ENCODE measurements at regions not wholly inside any gene's neighbourhood (a gene's known extent, or its start where the extent isn't known, plus 50 kb on each side); places are given as distances from the start of the nearest gene placed in this dataset.

GRCh38 chr2:43001055-43001378, 208.6 kb upstream of the HAAO start:
- TF ChIP-seq GABPA (IDR thresholded peaks at IDR 0.05; ENCODE audit: low read depth) (no peak), SPI1 (IDR thresholded peaks at IDR 0.05; ENCODE audit: borderline replicate concordance, low read depth) (no peak), POLR2AphosphoS5 (IDR thresholded peaks at IDR 0.05; ENCODE audit: low read depth) (no peak), REST (IDR thresholded peaks at IDR 0.05; ENCODE audit: insufficient replicate concordance, low read depth) (no peak)
- TF ChIP-seq, protein P1, sequence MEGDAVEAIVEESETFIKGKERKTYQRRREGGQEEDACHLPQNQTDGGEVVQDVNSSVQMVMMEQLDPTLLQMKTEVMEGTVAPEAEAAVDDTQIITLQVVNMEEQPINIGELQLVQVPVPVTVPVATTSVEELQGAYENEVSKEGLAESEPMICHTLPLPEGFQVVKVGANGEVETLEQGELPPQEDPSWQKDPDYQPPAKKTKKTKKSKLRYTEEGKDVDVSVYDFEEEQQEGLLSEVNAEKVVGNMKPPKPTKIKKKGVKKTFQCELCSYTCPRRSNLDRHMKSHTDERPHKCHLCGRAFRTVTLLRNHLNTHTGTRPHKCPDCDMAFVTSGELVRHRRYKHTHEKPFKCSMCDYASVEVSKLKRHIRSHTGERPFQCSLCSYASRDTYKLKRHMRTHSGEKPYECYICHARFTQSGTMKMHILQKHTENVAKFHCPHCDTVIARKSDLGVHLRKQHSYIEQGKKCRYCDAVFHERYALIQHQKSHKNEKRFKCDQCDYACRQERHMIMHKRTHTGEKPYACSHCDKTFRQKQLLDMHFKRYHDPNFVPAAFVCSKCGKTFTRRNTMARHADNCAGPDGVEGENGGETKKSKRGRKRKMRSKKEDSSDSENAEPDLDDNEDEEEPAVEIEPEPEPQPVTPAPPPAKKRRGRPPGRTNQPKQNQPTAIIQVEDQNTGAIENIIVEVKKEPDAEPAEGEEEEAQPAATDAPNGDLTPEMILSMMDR (IDR thresholded peaks at IDR 0.05; ENCODE audit: insufficient read depth, low read length) = no peak
- Histone ChIP-seq H3K27ac (replicated peaks) (no peak overlapping the region), H3K4me3 (replicated peaks; ENCODE audit: insufficient read depth, low read length) (no peak overlapping the region), H3K27me3 (ENCODE audit: insufficient read depth, poor library complexity, severe bottlenecking) (no peaks in the 10 kb centered on the region)
- DNase-seq (ENCODE audit: low read depth in 1 of 2, low spot score in 1 of 2) = no peak

DNA sequence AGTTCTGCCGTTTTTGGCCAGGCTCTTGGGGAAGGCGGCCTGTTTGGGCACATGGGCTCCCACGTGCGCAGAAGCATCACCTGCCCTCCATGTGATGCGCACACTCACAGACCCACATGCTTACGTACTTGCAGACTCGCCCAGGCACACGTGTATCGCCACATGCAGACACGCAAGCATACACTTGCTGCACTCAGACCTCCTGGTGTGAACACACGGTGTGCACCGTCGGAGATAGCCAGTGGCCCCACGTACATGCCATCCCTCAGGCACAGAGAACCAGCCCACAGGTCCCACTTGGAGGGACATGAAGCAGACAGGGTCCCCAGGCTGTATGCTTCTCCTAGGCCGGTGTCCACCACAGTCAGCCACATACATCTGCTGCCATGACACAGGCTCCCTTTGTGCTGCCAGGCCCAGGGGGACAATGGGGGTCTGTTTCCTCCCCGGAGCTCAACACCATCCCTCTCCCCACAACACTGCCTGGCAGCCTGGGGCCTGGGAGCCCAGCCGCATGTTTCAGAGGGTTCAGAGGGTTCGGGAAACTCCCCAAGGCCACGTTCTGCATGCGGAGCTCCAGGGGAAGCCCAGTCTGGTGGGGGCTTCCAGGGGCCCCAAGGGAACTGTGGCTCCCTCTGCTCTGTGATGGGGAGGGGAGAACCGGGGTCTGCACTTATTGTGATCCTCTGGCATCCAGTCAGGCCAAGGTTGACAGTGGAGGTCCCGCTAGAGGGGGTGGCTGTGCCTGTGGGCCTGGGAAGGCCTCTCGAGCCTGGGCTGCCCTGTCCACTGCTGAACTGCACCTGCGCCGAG, 208.1 kb upstream of the HAAO start:
- Histone ChIP-seq H3K27ac (replicated peaks) (no peak overlapping the region), H3K4me3 (replicated peaks; ENCODE audit: insufficient read depth, low read length) (no peak overlapping the region)
- no peak for DNase-seq (ENCODE audit: low read depth in 1 of 2, low spot score in 1 of 2)

DNA sequence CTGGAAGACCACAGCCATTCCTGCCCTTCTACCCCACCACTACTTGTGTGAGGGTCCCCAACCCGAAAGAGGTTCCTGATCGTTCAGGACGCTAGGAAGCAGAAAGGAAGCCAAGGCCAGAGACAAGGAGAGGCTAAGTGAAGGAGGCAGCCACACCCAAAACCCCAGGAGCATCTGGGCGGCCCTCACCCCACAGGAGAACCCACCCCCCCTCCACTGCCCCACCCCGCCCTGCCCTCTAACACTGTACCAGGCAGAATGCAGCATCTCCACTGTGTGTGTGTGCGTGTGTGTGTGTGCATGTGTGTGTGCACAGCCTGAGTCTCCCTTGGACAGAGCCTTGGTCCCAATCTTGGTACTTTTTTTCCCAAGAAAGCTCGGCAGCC, 207.5 kb upstream of the HAAO start:
- DNase-seq (ENCODE audit: low read depth in 1 of 2, low spot score in 1 of 2) = no peak
- Histone ChIP-seq H3K4me3 (replicated peaks; ENCODE audit: insufficient read depth, low read length) (no peak overlapping the region), H3K27ac (replicated peaks) (no peak overlapping the region), H3K27me3 (ENCODE audit: insufficient read depth, poor library complexity, severe bottlenecking) (no peaks in the 10 kb centered on the region)
- TF ChIP-seq REST (IDR thresholded peaks at IDR 0.05; ENCODE audit: insufficient replicate concordance, low read depth) = no peak
- no peak for TF ChIP-seq GABPA (IDR thresholded peaks at IDR 0.05; ENCODE audit: low read depth)
- TF ChIP-seq SPI1 (IDR thresholded peaks at IDR 0.05; ENCODE audit: borderline replicate concordance, low read depth) = no peak
- TF ChIP-seq, protein P1 (IDR thresholded peaks at IDR 0.05; ENCODE audit: insufficient read depth, low read length) = no peak
- TF ChIP-seq POLR2AphosphoS5 (IDR thresholded peaks at IDR 0.05; ENCODE audit: low read depth) = no peak

More for the DNA sequence above, 208.1 kb upstream of the HAAO start:
- TF ChIP-seq POLR2AphosphoS5 (IDR thresholded peaks at IDR 0.05; ENCODE audit: low read depth) (no peak), SPI1 (IDR thresholded peaks at IDR 0.05; ENCODE audit: borderline replicate concordance, low read depth) (no peak), REST (IDR thresholded peaks at IDR 0.05; ENCODE audit: insufficient replicate concordance, low read depth) (no peak), GABPA (IDR thresholded peaks at IDR 0.05; ENCODE audit: low read depth) (no peak)
- TF ChIP-seq, protein P1 (IDR thresholded peaks at IDR 0.05; ENCODE audit: insufficient read depth, low read length) = no peak
- H3K27me3 ChIP-seq (ENCODE audit: insufficient read depth, poor library complexity, severe bottlenecking) = no peaks in the 10 kb centered on the region
